NCI-H1436 (cell line): ENCODE measurements at regions not wholly inside any gene's neighbourhood (a gene's known extent, or its start where the extent isn't known, plus 50 kb on each side); places are given as distances from the start of the nearest gene placed in this dataset.
"Not testable (repeated sequence)": the region's sequence is repeated elsewhere in the genome, so short reads cannot be mapped to it uniquely, and the experiment has no call there.

Source experiments
- DNase-seq: peaks from one replicate; lab custom pipeline; 2025; lab: John Stamatoyannopoulos, UW

DNA sequence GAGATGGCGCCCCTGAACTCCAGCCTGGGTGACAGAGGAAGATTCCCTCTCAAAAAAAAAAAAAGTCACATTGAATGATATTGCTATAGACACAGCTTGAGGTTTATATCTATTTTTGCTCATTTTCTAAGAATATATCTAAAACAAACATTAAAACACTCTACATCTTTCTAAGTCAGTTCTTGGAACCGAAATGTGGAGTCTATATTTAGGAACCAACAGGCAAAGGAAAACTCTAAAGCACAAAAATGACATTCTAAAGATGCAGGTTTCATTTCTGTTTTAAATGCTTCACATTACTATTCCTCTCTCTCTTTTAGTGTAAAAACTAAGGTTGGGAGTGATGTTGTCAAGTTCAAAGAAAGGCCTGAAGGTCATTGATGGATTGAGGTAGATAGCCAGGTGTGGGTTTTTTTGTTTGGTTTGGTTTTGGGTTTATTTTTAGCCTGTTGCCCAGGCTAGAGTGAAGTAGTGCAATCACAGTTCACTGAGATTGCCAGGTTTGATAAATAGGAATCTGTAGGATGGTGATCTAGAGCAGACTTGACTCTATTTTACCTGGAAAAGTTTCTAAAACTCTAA lies 194.0 kb upstream of the RBBP8 start:
- no peak for DNase-seq

DNA sequence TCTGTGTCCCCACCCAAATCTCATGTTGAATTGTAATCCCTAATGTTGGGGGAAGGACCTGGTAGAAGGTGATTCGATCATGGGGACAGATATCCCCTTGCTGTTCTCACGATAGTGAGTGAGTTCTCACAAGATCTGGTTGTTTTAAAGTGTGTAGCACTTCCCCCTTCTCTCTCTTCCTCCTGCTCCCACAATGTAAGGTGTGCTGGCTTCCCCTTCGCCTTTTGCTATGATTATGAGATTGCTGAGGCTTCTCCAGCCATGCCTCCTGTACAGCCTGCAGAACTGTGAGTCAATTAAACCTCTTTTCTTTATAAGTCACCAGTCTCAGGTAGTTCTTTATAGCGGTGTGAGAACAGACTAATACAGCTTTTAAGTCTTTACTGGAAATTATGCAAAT lies 193.3 kb upstream of the RBBP8 start:
- no peak for DNase-seq

DNA sequence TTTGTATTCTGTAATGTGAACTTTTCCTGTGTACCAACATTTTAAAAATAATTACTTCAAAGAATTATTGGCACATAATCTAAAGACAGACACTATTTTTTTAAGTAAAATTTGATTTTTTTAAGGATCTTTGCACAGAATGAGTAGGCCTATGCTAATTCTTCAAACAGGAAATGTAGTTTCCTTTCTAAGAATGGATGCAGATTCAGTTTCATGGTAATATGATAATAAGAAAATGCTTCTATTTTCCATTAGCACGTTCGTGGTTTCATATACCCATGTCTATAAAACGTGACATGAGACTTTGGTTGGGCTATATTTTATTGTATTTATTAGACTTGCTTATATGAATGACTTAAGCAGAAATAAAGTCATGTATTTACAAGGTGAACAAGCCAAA lies 191.8 kb upstream of the RBBP8 start:
- DNase-seq = no peak

DNA sequence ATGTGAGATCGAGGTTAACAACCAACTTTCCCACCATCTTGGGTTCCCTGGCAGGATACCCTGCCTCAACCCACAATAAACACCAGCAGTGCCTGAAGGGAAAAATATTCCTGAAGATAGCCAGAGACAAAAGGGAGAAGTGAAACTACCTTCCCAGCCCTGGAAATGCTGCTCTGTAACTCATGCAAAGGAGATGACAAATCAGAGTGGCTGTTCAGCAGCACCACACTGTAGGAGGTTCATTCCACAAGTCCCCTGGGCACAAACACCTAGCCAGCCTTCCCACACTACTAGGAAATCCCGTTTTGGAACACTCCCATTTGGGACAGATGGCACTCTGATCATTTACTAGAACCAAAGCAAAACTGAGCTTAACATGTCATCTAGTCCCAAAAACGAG lies 190.7 kb upstream of the RBBP8 start:
- DNase-seq = no peak

DNA sequence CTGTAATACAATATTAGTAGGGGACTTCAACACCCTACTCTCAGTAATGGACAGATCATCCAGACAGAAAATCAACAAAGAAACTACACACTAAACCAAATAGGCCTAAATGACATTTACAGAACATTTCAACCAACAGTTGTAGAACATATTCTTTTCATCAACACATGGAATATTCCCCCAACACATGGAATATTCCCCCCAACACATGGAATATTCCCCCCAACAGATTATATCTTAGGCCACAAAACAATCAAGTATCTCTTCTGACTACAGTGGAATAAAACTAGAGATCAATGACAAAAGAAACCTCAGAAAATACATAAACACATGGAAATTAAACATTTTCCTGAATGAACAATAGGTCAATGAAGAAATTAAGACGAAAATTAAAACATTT lies 187.2 kb upstream of the RBBP8 start:
- no peak for DNase-seq

DNA sequence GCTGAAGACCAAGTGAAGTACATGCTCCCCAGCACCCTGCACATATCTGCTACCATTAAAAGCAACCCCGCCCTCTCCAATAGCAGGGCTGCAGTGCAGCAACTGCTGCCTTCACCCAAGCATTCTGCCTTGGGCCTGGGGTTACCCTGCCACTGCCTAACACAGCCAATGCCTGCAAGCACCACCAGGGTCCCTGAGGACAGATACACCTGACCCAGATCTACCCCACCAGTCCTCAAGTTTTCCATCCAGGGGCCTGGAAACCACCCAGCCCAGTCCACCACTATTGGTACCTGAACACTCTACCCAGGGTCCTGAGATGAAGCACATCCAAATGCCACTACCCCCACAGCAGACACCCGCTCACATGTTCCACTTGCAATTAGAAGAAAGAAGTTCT lies 181.1 kb upstream of the RBBP8 start:
- DNase-seq = no peak

DNA sequence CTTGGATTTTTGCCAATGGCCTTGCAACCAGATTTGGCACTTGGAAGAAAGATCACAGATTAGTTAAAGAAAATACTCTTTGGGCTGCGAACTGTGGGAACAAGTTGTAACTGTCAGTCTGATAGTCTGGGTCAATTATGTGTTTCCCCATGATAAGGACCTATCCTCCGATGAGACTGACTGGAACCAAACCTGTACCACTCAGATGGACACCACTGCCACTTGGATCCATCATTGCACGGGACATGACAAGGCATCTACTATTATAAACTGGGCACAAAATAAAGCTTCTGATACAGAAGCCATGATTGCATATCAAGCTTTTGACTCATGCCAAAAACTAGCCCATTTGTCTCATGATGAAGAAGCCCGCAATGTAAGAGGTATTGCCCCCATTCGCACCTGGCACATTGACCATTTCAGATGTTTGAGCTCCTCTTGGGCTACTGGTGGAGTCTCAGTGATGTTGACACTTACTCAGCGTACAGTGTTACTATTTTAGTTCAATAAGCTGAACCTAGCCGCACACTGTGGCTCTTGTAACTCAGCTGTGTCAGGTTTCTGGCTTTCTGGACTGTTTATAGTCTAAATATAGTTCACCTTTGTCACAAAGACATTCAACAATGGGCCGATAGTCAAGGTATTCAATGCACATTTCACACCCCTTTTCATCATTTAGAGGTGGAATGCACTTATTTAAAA lies 179.8 kb upstream of the RBBP8 start:
- DNase-seq = no peak

DNA sequence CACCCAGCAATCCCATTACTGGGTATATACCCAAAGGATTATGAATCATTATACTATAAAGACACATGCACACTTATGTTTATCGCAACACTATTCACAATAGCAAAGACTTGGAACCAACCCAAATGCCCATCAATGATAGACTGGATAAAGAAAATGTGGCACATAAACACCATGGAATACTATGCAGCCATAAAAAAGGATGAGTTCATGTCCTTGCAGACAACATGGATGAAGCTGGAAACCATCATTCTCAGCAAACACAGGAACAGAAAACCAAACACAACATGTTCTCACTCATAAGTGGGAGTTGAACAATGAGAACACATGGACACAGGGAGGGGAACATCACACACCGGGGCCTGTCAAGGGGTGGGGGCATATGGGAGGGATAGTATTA lies 169.1 kb upstream of the RBBP8 start:
- DNase-seq = not testable (repeated sequence)

DNA sequence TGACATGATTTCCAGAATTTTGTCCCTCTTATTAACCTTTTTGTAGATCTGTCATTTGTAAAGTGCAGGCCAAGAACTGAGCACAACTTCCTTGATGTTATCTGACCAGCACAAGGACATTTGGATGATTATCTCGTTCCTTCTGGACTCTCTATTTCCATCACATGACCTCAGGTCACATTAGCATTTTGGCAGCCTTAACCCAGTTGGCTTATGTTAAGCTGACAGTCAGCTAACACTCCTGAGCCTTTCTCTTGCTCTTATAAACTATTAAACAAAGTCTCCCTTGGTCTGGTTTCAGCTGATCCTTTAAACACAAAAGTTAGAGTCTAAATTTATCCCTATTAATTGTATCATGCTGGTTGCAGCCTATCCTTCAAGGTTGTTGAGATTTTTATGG lies 167.2 kb upstream of the RBBP8 start:
- no peak for DNase-seq

DNA sequence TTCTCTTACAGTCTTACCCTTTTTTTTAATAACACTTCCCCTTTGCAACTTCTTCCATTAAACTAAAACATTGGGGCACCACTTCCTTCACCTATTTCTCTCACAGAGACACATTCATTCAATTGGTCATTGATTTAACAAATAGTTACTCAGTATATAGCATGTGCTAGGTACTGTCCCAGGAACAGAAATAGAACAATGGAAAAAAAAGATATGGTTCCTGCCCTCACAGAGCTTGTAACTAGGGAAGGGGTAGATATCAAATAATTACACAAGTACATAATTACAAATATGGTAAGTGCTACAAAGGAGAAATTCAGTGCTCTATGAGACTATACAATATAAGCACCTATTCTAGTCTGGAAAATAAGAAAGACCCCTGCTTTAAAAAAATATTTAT lies 165.5 kb upstream of the RBBP8 start:
- DNase-seq = no peak

DNA sequence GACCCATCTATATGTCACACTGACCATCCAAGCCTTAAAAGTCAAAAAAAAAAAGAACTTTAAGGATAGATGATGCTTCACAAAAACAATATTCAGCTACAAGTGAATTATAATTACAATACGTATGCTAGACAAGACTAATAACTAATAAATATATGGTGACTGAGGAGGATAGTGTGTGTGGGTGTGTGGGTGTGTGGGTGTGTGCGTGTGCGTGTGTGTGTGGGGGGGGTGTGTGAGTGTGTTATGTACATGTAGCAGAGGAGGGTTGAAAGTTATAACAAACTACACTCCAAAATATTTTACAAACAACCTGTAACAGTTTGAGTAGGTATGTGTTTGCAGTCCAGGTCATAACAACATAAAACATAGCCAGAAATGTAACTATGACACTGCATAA lies 159.2 kb upstream of the RBBP8 start:
- DNase-seq = no peak

DNA sequence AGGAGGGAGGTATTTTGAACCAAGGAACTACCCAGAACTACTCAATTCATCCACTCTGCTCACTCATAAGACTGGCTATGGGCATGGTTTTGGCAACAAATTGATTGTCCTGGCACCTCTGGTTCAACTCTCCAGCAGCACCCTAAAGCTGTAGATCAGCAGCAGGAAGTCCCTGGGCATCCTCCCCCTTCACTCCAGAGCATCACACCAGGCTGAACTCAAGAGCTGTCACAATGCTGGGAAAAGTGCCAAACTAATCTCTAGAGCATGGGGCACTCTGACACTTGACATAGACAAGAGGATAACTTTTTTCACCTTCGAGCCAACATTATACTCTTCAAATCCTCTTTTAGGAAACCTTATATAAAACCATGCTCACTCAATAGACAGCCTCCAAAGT lies 154.1 kb upstream of the RBBP8 start:
- no peak for DNase-seq

DNA sequence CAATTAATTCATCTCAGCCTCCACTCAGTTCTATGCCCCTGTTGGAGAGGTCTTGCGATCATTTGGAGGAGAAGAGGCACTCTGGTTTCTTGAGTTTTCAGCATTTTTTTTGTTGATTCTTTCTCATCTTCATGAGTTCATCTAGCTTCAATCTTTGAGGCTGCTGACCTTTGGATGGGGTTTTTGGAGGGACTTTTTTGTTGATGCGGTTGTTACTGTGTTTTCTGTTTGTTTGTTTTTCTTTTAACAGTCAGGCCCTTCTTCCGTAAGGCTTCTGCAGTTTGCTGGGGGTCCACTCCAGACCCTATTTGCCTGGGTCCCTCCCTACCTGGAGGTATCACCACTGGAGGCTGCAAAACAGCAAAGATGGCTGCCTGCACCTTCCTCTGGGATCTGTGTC lies 149.9 kb upstream of the RBBP8 start:
- no peak for DNase-seq

DNA sequence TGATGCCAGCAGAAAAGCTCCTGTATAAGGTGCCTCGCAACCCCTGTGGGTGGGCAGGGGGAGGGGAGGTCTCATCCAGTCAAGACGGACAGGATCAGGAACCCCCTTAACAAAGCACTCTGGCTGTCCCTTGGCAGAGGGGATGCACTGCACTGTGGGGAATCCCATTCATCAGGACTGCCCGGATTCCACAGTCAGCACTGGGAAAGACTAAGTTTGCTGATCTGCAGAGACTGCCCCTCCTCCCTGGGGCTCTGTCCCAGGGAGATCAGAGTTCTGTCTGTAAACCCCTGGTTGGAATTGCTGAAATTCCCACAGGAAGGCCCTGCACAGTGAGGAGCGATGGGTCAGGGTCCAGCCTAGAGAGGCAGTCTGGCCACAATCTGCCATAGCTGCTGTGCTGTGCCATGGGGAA lies 149.5 kb upstream of the RBBP8 start:
- DNase-seq = no peak

DNA sequence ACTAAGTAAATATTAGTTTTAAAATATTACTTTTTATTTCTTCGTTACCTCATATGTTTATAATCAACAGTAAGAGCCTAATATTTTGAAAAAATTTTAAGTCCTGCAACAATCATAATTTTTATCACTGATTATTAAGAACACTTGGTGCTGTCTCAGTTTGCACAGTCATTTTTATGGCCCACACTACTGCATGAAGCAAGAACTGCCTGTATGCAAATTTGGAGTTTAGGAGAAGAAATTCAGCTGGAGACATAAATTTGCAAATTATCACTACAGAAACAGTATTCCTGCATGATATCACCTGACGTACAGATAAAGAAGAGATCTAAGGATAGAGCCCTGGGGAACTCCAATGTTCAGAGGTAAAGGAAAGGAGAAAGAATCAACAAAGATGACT lies 144.1 kb upstream of the RBBP8 start:
- no peak for DNase-seq

DNA sequence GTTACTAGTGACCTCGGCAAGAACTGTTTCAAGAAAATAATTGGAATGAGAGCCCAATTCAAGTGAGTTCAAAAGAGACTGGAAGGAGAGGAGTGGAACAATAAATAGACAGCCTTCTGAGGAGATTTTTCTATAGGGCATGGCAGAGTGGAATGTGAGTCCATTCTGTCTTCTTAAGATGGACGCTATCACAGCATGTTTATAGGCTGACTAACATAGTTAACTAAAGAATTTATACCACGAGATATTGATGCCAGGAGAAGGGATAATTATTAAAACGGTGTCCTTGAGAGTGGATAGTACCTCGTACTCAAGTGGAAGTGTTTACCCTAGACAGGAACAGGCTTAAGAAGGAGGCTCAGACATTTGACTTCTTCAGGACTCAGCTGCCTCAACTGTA lies 143.5 kb upstream of the RBBP8 start:
- no peak for DNase-seq

DNA sequence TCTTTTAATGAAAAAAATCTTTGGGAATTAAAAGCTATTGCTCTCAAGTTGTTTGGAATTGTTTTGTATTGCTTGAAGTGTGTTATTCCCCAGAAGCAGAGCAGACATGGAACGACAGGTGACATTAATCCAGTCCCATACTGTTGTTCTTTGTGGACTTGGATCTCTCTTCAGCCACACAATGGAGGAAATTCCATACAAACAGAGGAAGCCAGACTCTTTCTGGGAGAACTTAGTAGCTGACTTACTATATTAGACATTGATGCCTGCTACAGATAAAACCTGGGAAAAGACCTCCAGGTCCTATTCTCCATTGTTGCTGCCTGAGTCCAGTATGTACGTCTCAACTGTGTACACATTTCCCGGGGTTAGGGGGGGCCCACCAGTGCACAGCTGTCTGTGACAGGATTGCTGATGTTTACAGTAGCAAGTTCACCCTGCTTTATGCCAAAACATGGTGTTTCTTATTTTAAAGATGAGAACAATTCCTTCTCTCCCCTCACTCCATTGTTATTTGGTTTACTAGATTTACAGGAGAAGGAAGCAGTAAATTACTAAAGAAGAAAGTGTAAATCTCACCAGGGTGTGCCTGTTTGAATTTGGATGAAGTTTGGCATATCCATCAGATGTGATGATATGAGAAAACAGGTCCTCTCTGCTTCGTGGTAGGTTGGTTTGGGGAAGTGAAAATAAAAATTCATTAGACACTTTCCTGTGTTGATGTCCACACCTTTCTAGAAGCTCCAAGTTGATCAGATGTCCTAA lies 142.4 kb upstream of the RBBP8 start:
- DNase-seq = no peak

DNA sequence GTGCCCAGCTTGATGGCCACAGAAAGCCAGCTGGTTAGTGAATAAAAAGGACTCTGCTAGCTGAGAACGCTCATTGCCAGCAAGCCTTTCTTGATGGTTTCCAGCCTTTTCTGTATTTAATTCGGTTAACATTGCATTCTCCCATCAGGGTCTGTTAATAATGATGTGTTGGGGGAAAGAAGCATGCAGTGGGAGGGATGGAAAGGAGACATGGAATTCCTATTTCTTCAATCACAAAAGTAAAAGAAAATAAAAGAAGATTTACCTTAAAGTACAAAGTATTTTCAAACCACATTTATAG lies 141.9 kb upstream of the RBBP8 start:
- DNase-seq = no peak

DNA sequence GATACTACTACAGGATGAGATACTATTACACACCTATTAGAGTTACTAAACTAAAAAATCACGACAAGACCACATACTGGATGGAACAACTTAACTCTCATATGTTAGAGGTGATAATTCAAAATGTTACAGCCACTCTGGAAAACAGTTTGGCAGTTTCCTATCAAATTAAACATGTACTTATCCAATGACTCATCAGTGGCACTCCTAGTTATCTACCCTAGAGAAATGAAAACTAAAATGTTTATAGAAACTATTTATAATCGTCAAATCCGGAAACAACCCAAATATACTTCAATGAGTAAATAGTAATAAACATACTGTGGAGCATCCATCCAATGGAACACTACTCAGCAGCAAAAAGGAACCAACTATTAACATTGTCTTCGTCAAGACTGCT lies 137.0 kb upstream of the RBBP8 start:
- no peak for DNase-seq

DNA sequence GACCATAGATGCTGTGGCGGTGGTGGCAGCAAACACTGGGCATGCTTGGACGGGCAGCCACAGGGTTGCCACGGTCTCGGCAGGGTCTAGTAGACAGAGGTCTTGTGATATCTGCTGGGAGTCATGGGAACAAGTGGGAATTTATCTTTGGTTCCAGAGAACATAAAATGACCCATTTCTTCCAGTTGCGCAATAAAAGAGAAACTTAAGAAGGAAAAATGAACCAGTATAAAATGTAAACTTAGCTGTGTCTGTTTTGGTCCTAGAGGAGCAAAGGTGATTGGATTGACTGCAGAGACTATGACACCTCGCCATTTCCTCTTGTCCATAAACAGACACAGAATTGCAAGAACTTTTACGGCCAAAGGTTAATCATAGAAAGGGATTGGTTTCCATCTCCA lies 132.6 kb upstream of the RBBP8 start:
- DNase-seq = no peak

DNA sequence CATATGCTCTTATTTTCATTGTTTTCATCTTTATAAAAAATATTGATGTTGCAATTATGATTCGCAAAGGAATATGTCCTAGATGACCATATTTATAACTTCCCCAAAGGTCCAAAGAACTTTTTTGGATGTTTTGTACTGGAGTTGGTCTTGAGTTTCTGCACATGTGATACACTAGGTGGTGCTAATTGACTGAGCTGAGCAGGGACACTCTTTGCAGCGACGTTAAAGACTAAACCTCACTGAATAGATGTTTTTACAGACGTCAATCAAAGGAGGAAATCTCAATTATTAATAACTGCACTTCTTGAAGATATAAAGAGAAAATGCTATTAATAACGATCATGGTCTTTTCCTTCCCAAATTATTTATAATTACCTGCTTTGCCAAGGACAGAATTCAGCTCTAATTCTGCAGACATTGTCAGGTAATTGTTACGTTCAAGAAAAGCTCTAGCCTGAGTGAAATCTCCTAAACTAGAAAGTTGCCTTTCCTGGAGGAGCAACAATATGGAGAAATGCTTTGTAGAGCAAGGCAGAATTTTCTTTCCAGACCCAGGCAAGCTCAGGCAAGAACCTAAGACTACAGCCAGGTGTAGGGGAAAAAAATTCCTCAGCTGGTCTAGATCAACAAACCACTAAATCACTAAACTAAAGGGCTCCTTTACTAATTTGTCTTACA lies 119.3 kb upstream of the RBBP8 start:
- peak; percentile 26 for DNase-seq

DNA sequence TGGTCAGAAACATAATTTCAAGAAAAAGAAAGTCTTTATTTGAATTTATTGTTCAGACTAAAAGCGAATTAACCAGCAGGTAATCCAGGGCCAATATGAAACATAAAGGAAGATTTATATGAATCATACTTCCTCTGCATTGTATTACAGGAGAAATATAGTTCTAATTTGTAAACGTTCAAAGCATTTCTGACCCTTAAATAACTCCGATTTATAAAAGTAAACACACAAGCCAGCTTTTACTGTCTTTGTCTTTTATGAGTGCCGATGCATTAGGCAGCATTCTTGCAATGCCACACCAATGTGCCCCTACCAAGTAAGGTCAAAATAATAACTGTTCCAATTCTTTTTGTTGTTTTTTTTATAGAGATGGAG lies 118.8 kb upstream of the RBBP8 start:
- no peak for DNase-seq
